ENCODE measurements at regions not wholly inside any gene's neighbourhood (a gene's known extent, or its start where the extent isn't known, plus 50 kb on each side); places are given as distances from the start of the nearest gene placed in this dataset.

- Histone ChIP-seq H3K27ac (no peak overlapping the region), H3K4me2 (no peak overlapping the region), H3K4me1 (0 out of 3 replicates have a peak, but pooled peaks cover 6% of the 10 kb centered on the region), H3K4me3 (no peak overlapping the region), H3K9me3 (no peaks in the 10 kb centered on the region)
- DNase-seq (ENCODE audit: low read depth in 1 of 2, low spot score in 1 of 2) = no peak
- no peak for ATAC-seq
- ChIA-PET POLR2A (no interaction called here), CTCF (no interaction called here)
- no peak for FAIRE-seq
- TF ChIP-seq ELK1 (IDR thresholded peaks at IDR 0.05; ENCODE audit: low read depth, low read length) (no peak), RFX5 (IDR thresholded peaks at IDR 0.05) (no peak), BCL3 (IDR thresholded peaks at IDR 0.05) (no peak), REST (IDR thresholded peaks at IDR 0.05) (no peak), KDM1A (IDR thresholded peaks at IDR 0.05; ENCODE audit: low read depth) (no peak), ZSCAN20 (CRISPR knock-in tag; IDR thresholded peaks at IDR 0.05) (no peak), MYC (IDR thresholded peaks at IDR 0.05; ENCODE audit: borderline replicate concordance, low read length) (no peak), RAD21 (conservative IDR thresholded peaks at IDR 0.05 in 1 of 2, IDR thresholded peaks at IDR 0.05 in 1 of 2) (no peak)
- 36% methylated on average over 2 of the region's 4 CpGs for WGBS (ENCODE audit: missing lambda C conversion rate)
These were observed 86.1 kb upstream of the CD83 start for GRCh38 chr6:14031516-14031915.

DNA sequence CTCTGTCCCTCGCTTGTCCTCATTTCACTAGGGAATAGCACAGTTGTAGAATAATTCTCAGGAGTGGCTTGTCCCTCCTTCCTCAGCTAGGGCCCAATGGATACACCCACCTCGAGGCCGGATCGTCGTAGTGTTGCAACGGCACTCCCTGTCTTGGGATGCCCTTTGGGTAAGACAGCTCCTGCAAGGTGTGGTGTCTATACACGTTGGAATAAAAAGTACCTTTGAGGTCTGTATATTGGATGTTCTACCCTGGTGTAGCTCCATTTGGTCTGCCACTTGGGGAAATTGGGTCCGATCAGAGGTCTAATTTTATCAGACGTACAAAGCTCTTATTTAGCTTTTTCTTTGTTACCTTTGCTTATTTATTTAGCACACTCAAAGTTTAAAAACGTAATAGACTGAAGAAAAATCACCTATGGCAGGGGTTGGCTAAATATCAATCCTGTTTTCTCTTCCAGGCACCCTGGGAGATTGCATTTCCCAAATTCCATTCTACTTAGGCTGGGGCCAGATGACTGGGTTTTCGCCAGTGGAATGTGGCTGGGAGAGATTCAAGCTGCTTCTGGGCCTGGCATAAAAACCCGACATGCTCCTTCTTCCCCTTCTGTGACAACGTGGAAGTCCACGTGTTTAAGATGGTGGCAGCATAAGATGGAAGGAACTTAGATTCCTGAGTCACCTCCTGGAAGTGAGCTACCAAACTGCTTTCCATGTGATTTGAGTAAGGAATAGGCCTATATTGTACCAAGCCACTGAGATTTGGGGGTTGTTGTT, 82.3 kb upstream of the CD83 start:
- DNase-seq (ENCODE audit: low read depth in 1 of 2, low spot score in 1 of 2) (peak in 1 of 2 experiments; percentile 34), FAIRE-seq (no peak), ATAC-seq (peak in 1 of 2 experiments; percentile 39; a peak in 1 of 6 replicates)
- ChIA-PET CTCF (interaction anchor here (0.7 to 2.2 kb wide), 3 partner anchors 10 to 36 kb away, joined by 3 to 9 read pairs (median 3); no protein-coding TSS in a partner anchor), POLR2A (no interaction called here)
- H3K4me2 ChIP-seq = peak overlapping the region; percentile 2; the same call in 1 of the 3 replicates
- 0 out of 3 replicates have a peak, but pooled peaks cover 6% of the 10 kb centered on the region for H3K4me1 ChIP-seq
- TF ChIP-seq, protein P1, sequence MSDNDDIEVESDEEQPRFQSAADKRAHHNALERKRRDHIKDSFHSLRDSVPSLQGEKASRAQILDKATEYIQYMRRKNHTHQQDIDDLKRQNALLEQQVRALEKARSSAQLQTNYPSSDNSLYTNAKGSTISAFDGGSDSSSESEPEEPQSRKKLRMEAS (IDR thresholded peaks at IDR 0.05) = peak; percentile 53; the same call in 1 of the 2 replicates
- TF ChIP-seq RCOR1 (IDR thresholded peaks at IDR 0.05; ENCODE audit: low read depth, low read length) = no peak
- 41% methylated on average over 14 of the region's 14 CpGs for WGBS (ENCODE audit: missing lambda C conversion rate)
- H3K9me3 ChIP-seq = no peaks in the 10 kb centered on the region
- no peak overlapping the region for H3K4me3 ChIP-seq
- H3K27ac ChIP-seq = peak overlapping the region in 1 of 2 experiments; percentile 62; a peak in 2 of 6 replicates

- no peak for TF ChIP-seq FOSL2 (IDR thresholded peaks at IDR 0.05)
- no peak for TF ChIP-seq FOSL2 (CRISPR knock-in tag; IDR thresholded peaks at IDR 0.05)
- no peak for TF ChIP-seq FOSB (CRISPR knock-in tag; IDR thresholded peaks at IDR 0.05)
- no peak for TF ChIP-seq MAZ (IDR thresholded peaks at IDR 0.05; ENCODE audit: borderline replicate concordance, low read depth, low read length)
- no peak for TF ChIP-seq ESRRA (IDR thresholded peaks at IDR 0.05; ENCODE audit: borderline replicate concordance, low read length)
- no peak for TF ChIP-seq CEBPB (IDR thresholded peaks at IDR 0.05)
- POLR2A ChIA-PET = no interaction called here
- ATAC-seq (no peak), DNase-seq (ENCODE audit: low read depth in 1 of 2, low spot score in 1 of 2) (no peak), FAIRE-seq (no peak)
- Histone ChIP-seq H3K4me2 (no peak overlapping the region; the same call in 2 of the 3 replicates), H3K9me3 (no peaks in the 10 kb centered on the region), H3K27ac (peak overlapping the region in 1 of 2 experiments; percentile 36; a peak in 1 of 6 replicates), H3K4me3 (no peak overlapping the region), H3K4me1 (0 out of 3 replicates have a peak, but pooled peaks cover 6% of the 10 kb centered on the region)
- CTCF ChIA-PET = interaction anchor here (1.6 to 2.2 kb wide), 2 partner anchors 10 to 11 kb away, joined by 3 to 9 read pairs; no protein-coding TSS in a partner anchor
- WGBS (ENCODE audit: missing lambda C conversion rate) = 30% methylated on average over 3 of the region's 3 CpGs
These were observed 81.7 kb upstream of the CD83 start for GRCh38 chr6:14035874-14036273.
